Right lobe of liver (tissue), 4 donors: ENCODE measurements at regions not wholly inside any gene's neighbourhood (a gene's known extent, or its start where the extent isn't known, plus 50 kb on each side); places are given as distances from the start of the nearest gene placed in this dataset.
"Not testable (repeated sequence)": the region's sequence is repeated elsewhere in the genome, so short reads cannot be mapped to it uniquely, and the experiment has no call there.

ENCODE experiments used
- CTCF ChIP-seq, 4 donors: fragments of 200-600 bp in 3 of 4; fragments of 450-650 bp in 1 of 4; IDR thresholded peaks; one replicate each; pipeline versions ENCODE4 v1.5.1 to v1.8.0; 2016 to 2022; ENCODE audit warnings: antibody characterized with exemption in 4 of 4, mild to moderate bottlenecking in 2 of 4
- POLR2A ChIP-seq: fragments of 450-650 bp; IDR thresholded peaks from one replicate; pipeline ENCODE4 v1.6.1; 2017; ENCODE audit warnings: antibody characterized with exemption, mild to moderate bottlenecking
- donor health status: DM: no; HTN: no; CAD: no.
- donor health status: DM: no; HTN: no; CAD: no.
- donor health status: DM: no; HTN: yes; CAD: no.

GRCh38 chr10:47701285-47701684, 62.1 kb downstream of the SYT15B start:
- TF ChIP-seq POLR2A; CTCF (IDR thresholded peaks at IDR 0.05): not testable (repeated sequence)
